CD14-positive monocyte (primary cell): ENCODE measurements at regions not wholly inside any gene's neighbourhood (a gene's known extent, or its start where the extent isn't known, plus 50 kb on each side); places are given as distances from the start of the nearest gene placed in this dataset.

Experiments
- DNase-seq, 3 donors: peaks; one replicate each; pipeline ENCODE4 v3.0.0-alpha.2; 2011 to 2022
- H2AFZ ChIP-seq: 2 replicates; pipeline ENCODE4 v1.6.0; 2012; ENCODE audit warnings: mild to moderate bottlenecking, low read depth, low read length, inconsistent platforms; ENCODE audit not compliant: insufficient read depth, poor library complexity, severe bottlenecking
- H3K27ac ChIP-seq, 2 donors: 1 replicate in 1 of 2; 2 replicates in 1 of 2; pipeline ENCODE4 v1.5.1; 2012 to 2013; ENCODE audit warnings: low read length in 2 of 2, control low read depth in 1 of 2, inconsistent platforms in 1 of 2, low read depth in 1 of 2, mild to moderate bottlenecking in 1 of 2
- H3K27me3 ChIP-seq, 2 donors: one replicate each; pipeline versions ENCODE4 v1.6.0 to v1.6.1; 2011 to 2013; ENCODE audit warnings: low read length in 2 of 2; ENCODE audit not compliant: control insufficient read depth in 2 of 2, insufficient read depth in 2 of 2
- H3K36me3 ChIP-seq, 2 donors: replicated peaks in 1 of 2; 1 replicate in 1 of 2; 2 replicates in 1 of 2; pipeline versions ENCODE4 v1.5.1 to v1.6.1; 2012 to 2013; ENCODE audit warnings: low read length in 2 of 2, control low read depth in 1 of 2, inconsistent platforms in 1 of 2, mild to moderate bottlenecking in 1 of 2; ENCODE audit not compliant: insufficient read depth in 2 of 2, control insufficient read depth in 1 of 2
- H3K4me1 ChIP-seq, 2 donors: 1 replicate in 1 of 2; 2 replicates in 1 of 2; pipeline versions ENCODE4 v1.5.1 to v1.6.1; 2012 to 2013; ENCODE audit warnings: low read length in 2 of 2, control low read depth in 1 of 2, inconsistent platforms in 1 of 2, mild to moderate bottlenecking in 1 of 2, moderate library complexity in 1 of 2; ENCODE audit not compliant: insufficient read depth in 2 of 2, control insufficient read depth in 1 of 2
- H3K4me2 ChIP-seq: replicated peaks from 2 replicates; pipeline ENCODE3; 2012; ENCODE audit warnings: low read length, moderate library complexity, mild to moderate bottlenecking; ENCODE audit not compliant: poor library complexity, severe bottlenecking; ENCODE audit errors: extremely low read depth
- H3K4me3 ChIP-seq, 3 experiments: fragments of 200-600 bp in 1 of 3; sonication (generic) in 1 of 3; replicated peaks in 1 of 3; 1 replicate in 2 of 3; 2 replicates in 1 of 3; pipeline ENCODE4 v1.5.1; 2011 to 2013; ENCODE audit warnings: low read length in 3 of 3, mild to moderate bottlenecking in 3 of 3, control low read depth in 2 of 3, low read depth in 2 of 3, inconsistent platforms in 1 of 3, moderate library complexity in 1 of 3
- H3K79me2 ChIP-seq: 2 replicates; pipeline ENCODE4 v1.6.0; 2012; ENCODE audit warnings: mild to moderate bottlenecking, control low read depth, inconsistent platforms, low read length, moderate library complexity; ENCODE audit not compliant: insufficient read depth
- H3K9ac ChIP-seq: 2 replicates; pipeline ENCODE4 v1.6.0; 2017; ENCODE audit warnings: low read length, mild to moderate bottlenecking; ENCODE audit not compliant: insufficient read depth, poor library complexity, severe bottlenecking
- H3K9me3 ChIP-seq, 2 donors: replicated peaks in 1 of 2; 1 replicate in 1 of 2; 2 replicates in 1 of 2; pipeline versions ENCODE4 v1.5.1 to v1.6.1; 2012 to 2013; ENCODE audit warnings: low read length in 2 of 2, control low read depth in 1 of 2; ENCODE audit not compliant: control insufficient read depth in 1 of 2, insufficient read depth in 1 of 2
- H4K20me1 ChIP-seq: 2 replicates; pipeline ENCODE4 v1.6.0; 2012; ENCODE audit warnings: mild to moderate bottlenecking, low read length, control low read depth, moderate library complexity; ENCODE audit not compliant: insufficient read depth
- H3K27ac Mint-ChIP-seq, 7 donors: one replicate each; pipeline ENCODE4 v1.8.0; 2020; ENCODE audit warnings: mild to moderate bottlenecking in 7 of 7, mixed read lengths in 7 of 7, moderate library complexity in 6 of 7, inconsistent platforms in 2 of 7
- H3K27me3 Mint-ChIP-seq, 3 donors: one replicate each; pipeline ENCODE4 v1.8.0; 2021 to 2022; ENCODE audit warnings: low read depth in 3 of 3, mild to moderate bottlenecking in 3 of 3, mixed read lengths in 3 of 3, moderate library complexity in 3 of 3, inconsistent platforms in 1 of 3
- H3K36me3 Mint-ChIP-seq, 2 donors: one replicate each; pipeline ENCODE4 v1.8.0; 2020; ENCODE audit warnings: mixed read lengths in 2 of 2, inconsistent platforms in 1 of 2, mild to moderate bottlenecking in 1 of 2
- H3K4me1 Mint-ChIP-seq: one replicate; pipeline ENCODE4 v1.8.0; 2020; ENCODE audit warnings: mild to moderate bottlenecking, mixed read lengths
- H3K4me3 Mint-ChIP-seq, 2 donors: one replicate each; pipeline ENCODE4 v1.8.0; 2020; ENCODE audit warnings: mild to moderate bottlenecking in 2 of 2, mixed read lengths in 2 of 2, moderate library complexity in 1 of 2
- H3K9me3 Mint-ChIP-seq, 7 donors: one replicate each; pipeline ENCODE4 v1.8.0; 2020 to 2022; ENCODE audit warnings: mixed read lengths in 7 of 7, mild to moderate bottlenecking in 6 of 7, moderate library complexity in 6 of 7, inconsistent platforms in 2 of 7
- CTCF ChIP-seq: fragments of 200-600 bp; IDR thresholded peaks from one replicate; pipeline ENCODE4 v1.8.0; 2022; ENCODE audit warnings: antibody characterized with exemption, mild to moderate bottlenecking
- intact Hi-C, 2 donors: fragments of 100-400 bp; cut with micrococcal nuclease; formaldehyde crosslinking; loops; one replicate each; pipeline versions ENCODE4 v1.15.0 to v1.15.1; 2023

GRCh38 chr16:77596261-77596660, 126.1 kb upstream of the NUDT7 start:
- H3K27ac Mint-ChIP-seq, result no peak overlapping the region
- intact Hi-C loops, result no loop called here
- peaks cover 0 to 6% (median 2%) of the 10 kb centered on the region in 3 donors for H3K27me3 Mint-ChIP-seq
- Histone ChIP-seq H3K4me3 (no peak overlapping the region), H3K27me3 (no peaks in the 10 kb centered on the region), H2AFZ (no peak overlapping the region), H3K79me2 (no peaks in the 10 kb centered on the region), H3K9ac (no peak overlapping the region), H3K4me1 (no peaks in the 10 kb centered on the region), H4K20me1 (no peaks in the 10 kb centered on the region), H3K9me3 (no peaks in the 10 kb centered on the region), H3K27ac (no peak overlapping the region), H3K4me2 (no peak overlapping the region), H3K36me3 (no peaks in the 10 kb centered on the region)
- no peaks in the 10 kb centered on the region for H3K36me3 Mint-ChIP-seq
- H3K9me3 Mint-ChIP-seq, result peaks cover 0 to 4% (median 0%) of the 10 kb centered on the region in 7 donors
- no peak overlapping the region for H3K4me3 Mint-ChIP-seq
- peaks cover 4% of the 10 kb centered on the region for H3K4me1 Mint-ChIP-seq
- no peak for TF ChIP-seq CTCF
- no peak for DNase-seq

- H3K4me1 Mint-ChIP-seq, result peaks cover 4% of the 10 kb centered on the region
- Histone ChIP-seq H2AFZ (no peak overlapping the region), H3K4me1 (no peaks in the 10 kb centered on the region), H3K27me3 (no peaks in the 10 kb centered on the region), H3K9ac (no peak overlapping the region), H3K79me2 (no peaks in the 10 kb centered on the region), H4K20me1 (no peaks in the 10 kb centered on the region), H3K9me3 (no peaks in the 10 kb centered on the region), H3K36me3 (no peaks in the 10 kb centered on the region), H3K4me2 (no peak overlapping the region), H3K27ac (no peak overlapping the region), H3K4me3 (no peak overlapping the region)
- peaks cover 3 to 6% (median 5%) of the 10 kb centered on the region in 3 donors for H3K27me3 Mint-ChIP-seq
- peaks cover 0 to 5% (median 0%) of the 10 kb centered on the region in 7 donors for H3K9me3 Mint-ChIP-seq
- peak; percentile 57 for TF ChIP-seq CTCF
- DNase-seq, result no peak
- no peak overlapping the region for H3K4me3 Mint-ChIP-seq
- intact Hi-C loops, result no loop called here
- no peak overlapping the region for H3K27ac Mint-ChIP-seq
- H3K36me3 Mint-ChIP-seq, result no peaks in the 10 kb centered on the region
These were observed 122.4 kb upstream of the NUDT7 start for GRCh38 chr16:77599793-77600415.
